Adrenal gland (tissue), 9 donors: ENCODE measurements at regions not wholly inside any gene's neighbourhood (a gene's known extent, or its start where the extent isn't known, plus 50 kb on each side); places are given as distances from the start of the nearest gene placed in this dataset.

ENCODE experiments used
- DNase-seq, 7 donors: peaks; one replicate each; pipeline ENCODE4 v3.0.0-alpha.2; 2019 to 2020
- H3K27ac ChIP-seq, 5 donors: fragments of 200-600 bp; sonication (generic) in 4 of 5; 1 replicate in 3 of 5; 2 replicates in 2 of 5; pipeline versions ENCODE4 v1.5.1 to v1.8.0; 2016 to 2020; ENCODE audit warnings: mild to moderate bottlenecking in 1 of 5
- H3K27me3 ChIP-seq: fragments of 200-600 bp; 2 replicates; pipeline ENCODE4 v1.8.0; 2021
- H3K36me3 ChIP-seq, 2 donors: fragments of 200-600 bp; replicated peaks in 1 of 2; 1 replicate in 1 of 2; 2 replicates in 1 of 2; pipeline versions ENCODE4 v1.5.1 to v1.8.0; 2018 to 2022
- H3K4me1 ChIP-seq, 2 donors: fragments of 200-600 bp; replicated peaks in 1 of 2; 1 replicate in 1 of 2; 2 replicates in 1 of 2; pipeline versions ENCODE4 v1.5.1 to v1.8.0; 2018 to 2021
- H3K4me3 ChIP-seq, 4 donors: fragments of 200-600 bp; sonication (generic) in 3 of 4; one replicate each; pipeline ENCODE4 v1.5.1; 2016 to 2018
- H3K9me3 ChIP-seq, 3 donors: fragments of 200-600 bp; sonication (generic) in 1 of 3; replicated peaks in 1 of 3; 1 replicate in 2 of 3; 2 replicates in 1 of 3; pipeline versions ENCODE4 v1.5.1 to v1.8.0; 2016 to 2021
- CTCF ChIP-seq, 6 experiments: fragments of 450-650 bp in 4 of 6; fragments of 200-600 bp in 2 of 6; sonication (generic) in 1 of 6; IDR thresholded peaks; 1 replicate in 5 of 6; 2 replicates in 1 of 6; pipeline versions ENCODE4 v1.5.1 to v1.8.0; 2016 to 2021; ENCODE audit warnings: antibody characterized with exemption in 6 of 6, mild to moderate bottlenecking in 2 of 6, moderate library complexity in 1 of 6
- POLR2A ChIP-seq, 2 donors: fragments of 450-650 bp; IDR thresholded peaks; one replicate each; pipeline ENCODE4 v1.6.1; 2017; ENCODE audit warnings: antibody characterized with exemption in 2 of 2, mild to moderate bottlenecking in 2 of 2, moderate library complexity in 1 of 2
- WGBS, 4 donors: extraction: QIAGEN DNeasy Blood & Tissue Kit in 2 of 4; methylation state at CpG; one replicate each; pipeline versions ENCODE4 v1.1.5 to v1.1.7; 2013 to 2017; 5-methylcytosine and 5-hydroxymethylcytosine counted together
- intact Hi-C, 2 donors: fragments of 100-400 bp; cut with DNase I; formaldehyde crosslinking; loops; one replicate each; pipeline versions ENCODE4 v1.14.1 to v1.15.0; 2022 to 2023
- donor health status: healthy with polysubstance abuse.
- donor health status: Bipolar disorder and iron deficiency.
- donor health status: DM: yes; HTN: yes; CAD: no.
- donor health status: DM: no; HTN: no; CAD: no.
- donor health status: DM: no; HTN: no; CAD: no.

GRCh38 chr7:80307227-80307856 is 172.7 kb downstream of the GNAI1 start:
- no peaks in the 10 kb centered on the region for H3K36me3 ChIP-seq
- H3K4me1 ChIP-seq, result peaks cover 7 to 19% of the 10 kb centered on the region in 2 donors
- H3K27me3 ChIP-seq, result no peaks in the 10 kb centered on the region
- DNase-seq, result no peak
- no peak overlapping the region for H3K4me3 ChIP-seq
- H3K9me3 ChIP-seq, result no peaks in the 10 kb centered on the region
- intact Hi-C loops, result no loop called here
- TF ChIP-seq CTCF (IDR thresholded peaks at IDR 0.05), result no peak
- TF ChIP-seq POLR2A (IDR thresholded peaks at IDR 0.05), result no peak
- 87 to 97% (median 89%) methylated on average over 2 of the region's 2 CpGs for WGBS, 4 donors
- no peak overlapping the region for H3K27ac ChIP-seq

- TF ChIP-seq CTCF (IDR thresholded peaks at IDR 0.05) (no peak), POLR2A (IDR thresholded peaks at IDR 0.05) (no peak)
- DNase-seq, result no peak
- H3K9me3 ChIP-seq, result no peaks in the 10 kb centered on the region
- no peak overlapping the region for H3K4me3 ChIP-seq
- no peaks in the 10 kb centered on the region for H3K4me1 ChIP-seq
- H3K36me3 ChIP-seq, result no peaks in the 10 kb centered on the region
- H3K27ac ChIP-seq, result no peak overlapping the region
- no peaks in the 10 kb centered on the region for H3K27me3 ChIP-seq
- WGBS, 4 donors, result 90 to 95% (median 92%) methylated on average over 2 of the region's 2 CpGs
- intact Hi-C loops, result no loop called here
Observed at GRCh38 chr7:80303315-80303714, 168.7 kb downstream of the GNAI1 start.

DNA sequence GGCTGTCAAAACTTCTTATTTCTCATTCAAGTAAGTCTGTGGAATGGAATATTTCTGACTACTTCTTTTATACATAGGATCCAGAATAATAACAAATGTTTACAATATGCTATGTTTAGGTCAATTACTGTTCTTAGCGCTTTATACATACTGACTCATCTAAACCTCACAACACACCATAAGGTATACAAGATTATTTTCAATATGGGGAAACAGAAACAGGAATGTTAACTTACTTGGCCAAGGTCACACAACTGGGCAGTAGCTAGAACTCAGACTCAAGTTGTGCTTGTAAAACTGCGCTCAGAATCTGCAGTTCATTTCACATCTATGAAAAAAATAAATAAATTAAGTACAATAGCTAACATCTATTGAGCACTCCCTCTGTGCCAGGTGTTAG is 168.0 kb downstream of the GNAI1 start:
- intact Hi-C loops, result no loop called here
- Histone ChIP-seq H3K4me3 (no peak overlapping the region), H3K27ac (no peak overlapping the region), H3K27me3 (no peaks in the 10 kb centered on the region), H3K4me1 (no peaks in the 10 kb centered on the region), H3K9me3 (no peaks in the 10 kb centered on the region), H3K36me3 (no peaks in the 10 kb centered on the region)
- DNase-seq, result no peak
- TF ChIP-seq CTCF (IDR thresholded peaks at IDR 0.05), result no peak
- WGBS, 4 donors, result 82 to 88% (median 86%) methylated on average over 2 of the region's 2 CpGs

- H3K4me1 ChIP-seq, result no peaks in the 10 kb centered on the region
- H3K27me3 ChIP-seq, result no peaks in the 10 kb centered on the region
- H3K36me3 ChIP-seq, result no peaks in the 10 kb centered on the region
- DNase-seq, result no peak
- intact Hi-C loops, result no loop called here
- WGBS, 4 donors, result 57 to 68% (median 62%) methylated on average over 5 of the region's 5 CpGs
- no peak overlapping the region for H3K27ac ChIP-seq
- no peaks in the 10 kb centered on the region for H3K9me3 ChIP-seq
- no peak overlapping the region for H3K4me3 ChIP-seq
- TF ChIP-seq POLR2A (IDR thresholded peaks at IDR 0.05), result no peak
- TF ChIP-seq CTCF (IDR thresholded peaks at IDR 0.05), result no peak
Observed at GRCh38 chr7:80302078-80302477, 167.4 kb downstream of the GNAI1 start.
